Retinal pigment epithelial cell (primary cell): ENCODE measurements at regions not wholly inside any gene's neighbourhood (a gene's known extent, or its start where the extent isn't known, plus 50 kb on each side); places are given as distances from the start of the nearest gene placed in this dataset.
"Not testable (repeated sequence)": the region's sequence is repeated elsewhere in the genome, so short reads cannot be mapped to it uniquely, and the experiment has no call there.

ENCODE experiments used
- DNase-seq: peaks from one replicate; pipeline ENCODE4 v3.0.0-alpha.2; 2010; ENCODE audit warnings: low read depth
- H3K4me3 ChIP-seq: 2 replicates; pipeline ENCODE4 v1.5.1; 2011; ENCODE audit warnings: mild to moderate bottlenecking, low read length, control low read depth, moderate library complexity
- CTCF ChIP-seq: conservative IDR thresholded peaks from 2 replicates; pipeline ENCODE4 v1.5.1; 2011; ENCODE audit warnings: low read depth, low read length, control low read depth, inconsistent platforms

- no peak for TF ChIP-seq CTCF
- DNase-seq, result no peak
These were observed 64.9 kb downstream of the FAM170A start for GRCh38 chr5:119694284-119694683.

GRCh38 chr5:119706049-119706448 lies 76.7 kb downstream of the FAM170A start:
- no peak for DNase-seq
- no peak for TF ChIP-seq CTCF
- no peak overlapping the region for H3K4me3 ChIP-seq

More at GRCh38 chr5:119694284-119694683, 64.9 kb downstream of the FAM170A start:
- H3K4me3 ChIP-seq, result no peak overlapping the region

- no peak for DNase-seq
- TF ChIP-seq CTCF, result no peak
- no peak overlapping the region for H3K4me3 ChIP-seq
These were observed 78.9 kb downstream of the FAM170A start for GRCh38 chr5:119708076-119708790.

- H3K4me3 ChIP-seq, result no peak overlapping the region
- no peak for DNase-seq
- no peak for TF ChIP-seq CTCF
These were observed 92.4 kb downstream of the FAM170A start for GRCh38 chr5:119721775-119722174.

GRCh38 chr5:119725291-119725690 lies 95.9 kb downstream of the FAM170A start:
- not testable (repeated sequence) for DNase-seq, H3K4me3 ChIP-seq

GRCh38 chr5:119726544-119726943 lies 97.2 kb downstream of the FAM170A start:
- no peak for TF ChIP-seq CTCF
- DNase-seq, result no peak
- no peak overlapping the region for H3K4me3 ChIP-seq

- no peak overlapping the region for H3K4me3 ChIP-seq
- DNase-seq, result no peak
- TF ChIP-seq CTCF, result no peak
These were observed 110.9 kb downstream of the FAM170A start for GRCh38 chr5:119740225-119740624.

GRCh38 chr5:119741691-119742090 lies 112.3 kb downstream of the FAM170A start:
- no peak for DNase-seq
- no peak overlapping the region for H3K4me3 ChIP-seq
- TF ChIP-seq CTCF, result no peak
